SK-N-SH treated with all-trans-retinoic acid at 6 μM for 48 hours (cell line): ENCODE measurements at regions not wholly inside any gene's neighbourhood (a gene's known extent, or its start where the extent isn't known, plus 50 kb on each side); places are given as distances from the start of the nearest gene placed in this dataset.

Experiments
- ARNTL ChIP-seq: fragments of 450-650 bp; formaldehyde crosslinking; IDR thresholded peaks from 2 replicates; pipeline ENCODE4 v1.5.0; 2020; ENCODE audit warnings: low read depth, mild to moderate bottlenecking, moderate library complexity, borderline replicate concordance
- CREB5 ChIP-seq: fragments of 250-450 bp; sonication (Bioruptor Pico); IDR thresholded peaks from 2 replicates; pipeline ENCODE4 v1.5.1; 2020; ENCODE audit warnings: low read depth, mild to moderate bottlenecking, moderate library complexity
- ESRRG ChIP-seq: fragments of 250-450 bp; sonication (Bioruptor Pico); IDR thresholded peaks from 2 replicates; pipeline ENCODE4 v1.6.1; 2021; ENCODE audit warnings: mild to moderate bottlenecking
- GLIS3 ChIP-seq: fragments of 250-450 bp; sonication (Bioruptor Pico); IDR thresholded peaks from 2 replicates; pipeline ENCODE4 v1.5.0; 2020; ENCODE audit warnings: mild to moderate bottlenecking, moderate library complexity
- ISL1 ChIP-seq: fragments of 250-450 bp; sonication (Bioruptor Pico); IDR thresholded peaks from 2 replicates; pipeline ENCODE4 v2.1.2; 2022; ENCODE audit warnings: mild to moderate bottlenecking, moderate library complexity
- PATZ1 ChIP-seq: fragments of 250-450 bp; sonication (Bioruptor Pico); IDR thresholded peaks from 2 replicates; pipeline ENCODE4 v1.8.0; 2020; ENCODE audit warnings: mild to moderate bottlenecking, moderate library complexity, borderline replicate concordance
- PPARA ChIP-seq: fragments of 250-450 bp; sonication (Bioruptor Pico); IDR thresholded peaks from 2 replicates; pipeline ENCODE4 v1.5.0; 2020; ENCODE audit warnings: mild to moderate bottlenecking, borderline replicate concordance
- RARB ChIP-seq: fragments of 250-450 bp; sonication (Bioruptor Pico); IDR thresholded peaks from 2 replicates; pipeline ENCODE4 v1.8.0; 2021; ENCODE audit warnings: mild to moderate bottlenecking, moderate library complexity
- TCF4 ChIP-seq: fragments of 250-450 bp; sonication (Bioruptor Pico); IDR thresholded peaks from 2 replicates; pipeline ENCODE4 v1.8.0; 2021; ENCODE audit warnings: mild to moderate bottlenecking, moderate library complexity, borderline replicate concordance
- ZFP30 ChIP-seq: fragments of 450-650 bp; formaldehyde crosslinking; IDR thresholded peaks from 2 replicates; pipeline ENCODE4 v1.5.0; 2022; ENCODE audit warnings: mild to moderate bottlenecking, moderate library complexity
- ZNF8 ChIP-seq: fragments of 450-650 bp; formaldehyde crosslinking; IDR thresholded peaks from 2 replicates; pipeline ENCODE4 v1.5.0; 2020; ENCODE audit warnings: mild to moderate bottlenecking, moderate library complexity

- TF ChIP-seq CREB5, result no peak
- TF ChIP-seq PPARA (CRISPR knock-in tag), result no peak
- TF ChIP-seq PATZ1, result no peak
- no peak for TF ChIP-seq ARNTL (CRISPR knock-in tag)
- TF ChIP-seq RARB (CRISPR knock-in tag), result no peak
- no peak for TF ChIP-seq ESRRG (CRISPR knock-in tag)
- no peak for TF ChIP-seq GLIS3 (CRISPR knock-in tag)
- TF ChIP-seq TCF4 (CRISPR knock-in tag), result no peak
- no peak for TF ChIP-seq ZNF8
- TF ChIP-seq ZFP30, result no peak
- no peak for TF ChIP-seq ISL1 (CRISPR knock-in tag)
Measured at GRCh38 chr3:39593341-39593740, 125.9 kb downstream of the MOBP start.
